SK-N-SH (cell line): ENCODE measurements at regions not wholly inside any gene's neighbourhood (a gene's known extent, or its start where the extent isn't known, plus 50 kb on each side); places are given as distances from the start of the nearest gene placed in this dataset.

ENCODE experiments used
- CTCF ChIA-PET: fragments of 300-600, 350-600 bp; formaldehyde crosslinking; extraction: SDS; loops from one replicate; lab custom pipeline; 2021; lab: Yijun Ruan, JAX
- POLR2A ChIA-PET: fragments of 350-600 bp; sonication (Branson Sonifier 250); formaldehyde crosslinking; extraction: SDS; loops from one replicate; lab custom pipeline; 2020; ENCODE audit warnings: antibody characterized with exemption, inconsistent platforms; lab: Yijun Ruan, JAX
- DNase-seq: peaks from one replicate; pipeline ENCODE4 v3.0.0; 2012
- H2AFZ ChIP-seq: fragments of 200-600 bp; sonication (generic); 2 replicates; pipeline ENCODE4 v1.8.1; 2016; ENCODE audit warnings: antibody characterized with exemption, mild to moderate bottlenecking, low read depth
- H3F3A ChIP-seq: fragments of 200-600 bp; sonication (generic); replicated peaks from 2 replicates; pipeline ENCODE3; 2016; ENCODE audit warnings: antibody characterized with exemption, mild to moderate bottlenecking; ENCODE audit not compliant: insufficient read depth
- H3K27ac ChIP-seq, 2 experiments: fragments of 200-500 bp in 1 of 2; fragments of 200-600 bp in 1 of 2; sonication (Bioruptor generic) in 1 of 2; sonication (generic), shearing (Covaris generic) in 1 of 2; 2 replicates each; pipeline versions ENCODE4 v1.5.1 to v1.6.1; 2014 to 2016; ENCODE audit warnings: low read depth in 2 of 2, inconsistent platforms in 1 of 2, low read length in 1 of 2, mild to moderate bottlenecking in 1 of 2, mixed read lengths in 1 of 2
- H3K27me3 ChIP-seq: fragments of 200-600 bp; sonication (generic), shearing (Covaris generic); 2 replicates; pipeline ENCODE4 v1.6.1; 2016; ENCODE audit warnings: mixed run types; ENCODE audit not compliant: insufficient read depth
- H3K36me3 ChIP-seq, 2 experiments: fragments of 200-500 bp in 1 of 2; fragments of 200-600 bp in 1 of 2; sonication (Bioruptor generic) in 1 of 2; sonication (generic) in 1 of 2; replicated peaks in 1 of 2; 2 replicates each; pipeline versions ENCODE3 to v1.5.1; 2014 to 2016; ENCODE audit warnings: low read length in 1 of 2, mild to moderate bottlenecking in 1 of 2; ENCODE audit not compliant: insufficient read depth in 2 of 2, control insufficient read depth in 1 of 2
- H3K4me1 ChIP-seq, 2 experiments: fragments of 200-500 bp in 1 of 2; fragments of 200-600 bp in 1 of 2; sonication (Bioruptor generic) in 1 of 2; sonication (generic), shearing (Covaris generic) in 1 of 2; 2 replicates each; pipeline versions ENCODE4 v1.5.1 to v1.6.1; 2014 to 2016; ENCODE audit warnings: low read depth in 1 of 2, low read length in 1 of 2, mixed run types in 1 of 2; ENCODE audit not compliant: insufficient read depth in 2 of 2, control insufficient read depth in 1 of 2
- H3K4me2 ChIP-seq: fragments of 200-600 bp; sonication (generic), shearing (Covaris generic); 2 replicates; pipeline ENCODE4 v1.6.1; 2017; ENCODE audit warnings: mixed run types
- H3K4me3 ChIP-seq, 2 experiments: fragments of 200-500 bp in 1 of 2; fragments of 200-600 bp in 1 of 2; sonication (Bioruptor generic) in 1 of 2; sonication (generic), shearing (Covaris generic) in 1 of 2; 2 replicates each; pipeline versions ENCODE4 v1.5.1 to v1.8.1; 2014 to 2016; ENCODE audit warnings: low read depth in 2 of 2, inconsistent platforms in 1 of 2, low read length in 1 of 2, mild to moderate bottlenecking in 1 of 2, mixed read lengths in 1 of 2, moderate library complexity in 1 of 2
- H3K79me2 ChIP-seq: fragments of 200-600 bp; sonication (generic); 2 replicates; pipeline ENCODE4 v1.8.1; 2017; ENCODE audit warnings: mild to moderate bottlenecking; ENCODE audit not compliant: insufficient read depth
- H3K9ac ChIP-seq: fragments of 200-600 bp; sonication (generic); 2 replicates; pipeline ENCODE4 v1.6.1; 2017; ENCODE audit warnings: mixed run types
- H3K9me2 ChIP-seq: fragments of 200-600 bp; sonication (generic); 2 replicates; pipeline ENCODE4 v1.6.1; 2017; ENCODE audit warnings: mixed run types
- H3K9me3 ChIP-seq: fragments of 200-600 bp; sonication (generic); 2 replicates; pipeline ENCODE4 v1.6.1; 2017; ENCODE audit warnings: mixed run types, mild to moderate bottlenecking, moderate library complexity
- H4K20me1 ChIP-seq: fragments of 200-600 bp; sonication (generic); 2 replicates; pipeline ENCODE4 v1.6.1; 2017; ENCODE audit warnings: mild to moderate bottlenecking, mixed run types; ENCODE audit not compliant: insufficient read depth
- CHD2 ChIP-seq: fragments of 150-350 bp; IDR thresholded peaks from 2 replicates; pipeline ENCODE4 v1.6.1; 2018; ENCODE audit warnings: low read length; ENCODE audit not compliant: partially characterized antibody
- ELF1 ChIP-seq: IDR thresholded peaks from 2 replicates; pipeline ENCODE4 v1.4.0; 2012
- FOSL2 ChIP-seq: IDR thresholded peaks from 2 replicates; pipeline ENCODE4 v1.4.0; 2012; ENCODE audit warnings: low read depth, mild to moderate bottlenecking, moderate library complexity, borderline replicate concordance
- FOXM1 ChIP-seq: IDR thresholded peaks from 2 replicates; pipeline ENCODE4 v1.4.0; 2012; ENCODE audit warnings: low read depth, mild to moderate bottlenecking
- MAX ChIP-seq: IDR thresholded peaks from 2 replicates; pipeline ENCODE4 v1.4.0; 2012; ENCODE audit warnings: low read depth
- NRF1 ChIP-seq: IDR thresholded peaks from 2 replicates; pipeline ENCODE4 v1.6.1; 2012; ENCODE audit warnings: low read depth, mild to moderate bottlenecking, low read length
- REST ChIP-seq: IDR thresholded peaks from 2 replicates; pipeline ENCODE4 v1.6.1; 2012; ENCODE audit warnings: mild to moderate bottlenecking, low read depth, low read length, moderate library complexity
- RXRA ChIP-seq: IDR thresholded peaks from 2 replicates; pipeline ENCODE4 v1.4.0; 2012; ENCODE audit warnings: low read depth, mild to moderate bottlenecking, borderline replicate concordance
- SMC3 ChIP-seq: IDR thresholded peaks from 2 replicates; pipeline ENCODE4 v1.6.1; 2012; ENCODE audit warnings: low read depth, low read length, improper control_type of control experiment
- TCF12 ChIP-seq: IDR thresholded peaks from 2 replicates; pipeline ENCODE4 v1.4.0; 2012
- YY1 ChIP-seq: IDR thresholded peaks from 2 replicates; pipeline ENCODE4 v1.4.0; 2012; ENCODE audit warnings: low read depth, mild to moderate bottlenecking
- WGBS: methylation state at CpG from one replicate; pipeline ENCODE4 v1.1.6; 2017; ENCODE audit warnings: low lambda C conversion rate; 5-methylcytosine and 5-hydroxymethylcytosine counted together
- TF ChIP-seq, protein P1 (sequence below): IDR thresholded peaks from 2 replicates; pipeline ENCODE4 v1.4.0; 2012; ENCODE audit warnings: low read depth, borderline replicate concordance
- TF ChIP-seq, protein P2 (sequence below): IDR thresholded peaks from 2 replicates; pipeline ENCODE4 v1.4.0; 2012; ENCODE audit warnings: low read depth, borderline replicate concordance
- TF ChIP-seq, protein P3 (sequence below): fragments of 150-350 bp; IDR thresholded peaks from 2 replicates; pipeline ENCODE4 v1.6.1; 2017; ENCODE audit warnings: antibody characterized with exemption, low read length, low read depth, borderline replicate concordance

DNA sequence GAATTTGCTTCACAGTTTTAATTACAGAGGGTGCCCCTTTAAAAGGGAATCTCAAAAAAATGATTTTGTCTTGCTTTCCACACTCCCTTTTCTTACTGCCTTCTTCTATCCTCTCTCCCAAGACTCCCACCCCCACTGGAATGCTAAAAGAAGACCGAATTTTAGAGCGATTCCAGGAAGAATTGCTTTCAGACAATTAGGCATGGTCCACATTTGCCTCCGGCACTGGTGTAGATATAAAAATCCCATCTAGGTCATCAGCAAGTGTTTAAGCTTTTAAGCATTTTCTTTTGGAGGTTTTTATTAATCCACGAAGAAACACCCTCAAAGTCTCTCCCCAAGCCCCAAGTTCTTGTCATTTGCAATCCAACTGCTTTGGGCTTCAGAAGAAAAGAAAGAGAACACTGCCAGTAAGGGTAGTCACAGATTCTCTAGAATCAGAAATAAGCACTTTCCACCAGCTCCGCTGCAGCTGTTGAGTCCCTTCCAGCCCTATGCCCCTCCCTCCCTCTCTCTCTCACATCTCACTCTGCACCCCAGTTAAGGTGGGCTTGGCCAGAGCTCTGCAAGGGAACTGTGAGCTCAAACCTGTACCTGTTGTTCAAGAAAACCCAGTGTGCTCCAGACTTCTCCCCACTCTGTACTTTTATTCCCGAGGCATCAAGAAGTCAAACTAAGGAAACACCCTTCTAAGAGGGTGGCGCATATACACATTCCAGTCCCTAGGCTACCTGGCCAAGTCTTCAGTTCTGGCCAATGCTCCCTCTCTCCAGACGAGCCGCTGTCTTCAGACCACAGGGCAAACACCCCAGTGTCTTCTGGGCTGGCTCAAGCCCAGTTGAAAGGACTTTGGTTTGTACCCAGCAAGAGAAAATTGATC, 170.2 kb downstream of the RGS9 start:
- Histone ChIP-seq H3K27ac (no peak overlapping the region), H3K4me3 (no peak overlapping the region), H3K9me3 (no peaks in the 10 kb centered on the region), H3K36me3 (no peaks in the 10 kb centered on the region), H3K4me2 (no peak overlapping the region), H3K4me1 (no peaks in the 10 kb centered on the region), H2AFZ (no peak overlapping the region), H3K79me2 (no peaks in the 10 kb centered on the region), H4K20me1 (no peaks in the 10 kb centered on the region), H3K9me2 (no peaks in the 10 kb centered on the region), H3K27me3 (peaks cover 30% of the 10 kb centered on the region; the same call in 1 of the 2 replicates), H3K9ac (no peak overlapping the region), H3F3A (no peaks in the 10 kb centered on the region)
- DNase-seq, result no peak
- ChIA-PET CTCF (interaction anchor here (1.1 to 3.3 kb wide), 2 partner anchors 13 to 18 kb away, joined by 3 to 21 read pairs; no protein-coding TSS in a partner anchor), POLR2A (no interaction called here)
- 28% methylated on average over 9 of the region's 9 CpGs for WGBS
- TF ChIP-seq NRF1 (no peak), FOXM1 (no peak), SMC3 (no peak), YY1 (no peak), CHD2 (no peak)
- TF ChIP-seq, protein P1, sequence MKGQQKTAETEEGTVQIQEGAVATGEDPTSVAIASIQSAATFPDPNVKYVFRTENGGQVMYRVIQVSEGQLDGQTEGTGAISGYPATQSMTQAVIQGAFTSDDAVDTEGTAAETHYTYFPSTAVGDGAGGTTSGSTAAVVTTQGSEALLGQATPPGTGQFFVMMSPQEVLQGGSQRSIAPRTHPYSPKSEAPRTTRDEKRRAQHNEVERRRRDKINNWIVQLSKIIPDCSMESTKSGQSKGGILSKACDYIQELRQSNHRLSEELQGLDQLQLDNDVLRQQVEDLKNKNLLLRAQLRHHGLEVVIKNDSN, result no peak
- TF ChIP-seq, protein P2, sequence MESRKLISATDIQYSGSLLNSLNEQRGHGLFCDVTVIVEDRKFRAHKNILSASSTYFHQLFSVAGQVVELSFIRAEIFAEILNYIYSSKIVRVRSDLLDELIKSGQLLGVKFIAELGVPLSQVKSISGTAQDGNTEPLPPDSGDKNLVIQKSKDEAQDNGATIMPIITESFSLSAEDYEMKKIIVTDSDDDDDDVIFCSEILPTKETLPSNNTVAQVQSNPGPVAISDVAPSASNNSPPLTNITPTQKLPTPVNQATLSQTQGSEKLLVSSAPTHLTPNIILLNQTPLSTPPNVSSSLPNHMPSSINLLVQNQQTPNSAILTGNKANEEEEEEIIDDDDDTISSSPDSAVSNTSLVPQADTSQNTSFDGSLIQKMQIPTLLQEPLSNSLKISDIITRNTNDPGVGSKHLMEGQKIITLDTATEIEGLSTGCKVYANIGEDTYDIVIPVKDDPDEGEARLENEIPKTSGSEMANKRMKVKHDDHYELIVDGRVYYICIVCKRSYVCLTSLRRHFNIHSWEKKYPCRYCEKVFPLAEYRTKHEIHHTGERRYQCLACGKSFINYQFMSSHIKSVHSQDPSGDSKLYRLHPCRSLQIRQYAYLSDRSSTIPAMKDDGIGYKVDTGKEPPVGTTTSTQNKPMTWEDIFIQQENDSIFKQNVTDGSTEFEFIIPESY, result no peak

DNA sequence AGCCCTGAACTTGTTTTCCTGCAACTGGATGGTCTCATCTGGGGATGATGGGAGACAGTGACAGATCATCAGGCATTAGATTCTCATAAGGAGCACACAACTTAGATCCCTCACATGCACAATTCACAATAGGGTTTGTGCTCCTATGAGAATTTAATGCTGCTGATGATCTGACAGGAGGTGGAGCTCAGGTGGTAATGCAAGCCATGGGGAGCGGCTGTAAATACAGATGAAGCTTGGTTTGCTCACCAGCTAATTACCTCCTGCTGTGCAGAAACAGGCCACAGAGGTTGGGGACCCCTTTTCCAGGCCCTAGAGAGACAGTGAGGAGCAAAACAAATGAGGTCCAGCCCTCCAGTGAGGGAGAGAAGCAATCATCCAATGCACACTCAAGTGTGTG, 168.6 kb downstream of the RGS9 start:
- Histone ChIP-seq H3K9me3 (no peaks in the 10 kb centered on the region), H4K20me1 (no peaks in the 10 kb centered on the region), H3F3A (no peaks in the 10 kb centered on the region), H3K27ac (no peak overlapping the region), H3K4me3 (no peak overlapping the region), H3K9ac (no peak overlapping the region), H2AFZ (no peak overlapping the region), H3K9me2 (no peaks in the 10 kb centered on the region), H3K27me3 (peaks cover 17% of the 10 kb centered on the region; the same call in 1 of the 2 replicates), H3K79me2 (no peaks in the 10 kb centered on the region), H3K36me3 (no peaks in the 10 kb centered on the region), H3K4me1 (no peaks in the 10 kb centered on the region), H3K4me2 (no peak overlapping the region)
- no peak for DNase-seq
- POLR2A ChIA-PET, result no interaction called here
- CTCF ChIA-PET, result interaction anchor here (1.2 to 3.3 kb wide), 2 partner anchors 11 to 860 kb away, joined by 3 to 21 read pairs; no protein-coding TSS in a partner anchor
- WGBS, result 76% methylated on average over 1 of the region's 1 CpG
- TF ChIP-seq, protein P3, sequence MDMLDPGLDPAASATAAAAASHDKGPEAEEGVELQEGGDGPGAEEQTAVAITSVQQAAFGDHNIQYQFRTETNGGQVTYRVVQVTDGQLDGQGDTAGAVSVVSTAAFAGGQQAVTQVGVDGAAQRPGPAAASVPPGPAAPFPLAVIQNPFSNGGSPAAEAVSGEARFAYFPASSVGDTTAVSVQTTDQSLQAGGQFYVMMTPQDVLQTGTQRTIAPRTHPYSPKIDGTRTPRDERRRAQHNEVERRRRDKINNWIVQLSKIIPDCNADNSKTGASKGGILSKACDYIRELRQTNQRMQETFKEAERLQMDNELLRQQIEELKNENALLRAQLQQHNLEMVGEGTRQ, result no peak
- TF ChIP-seq RXRA, result no peak
- TF ChIP-seq FOXM1, result no peak
- no peak for TF ChIP-seq TCF12
- TF ChIP-seq, protein P2, result no peak
- TF ChIP-seq REST, result no peak
- no peak for TF ChIP-seq FOSL2
- TF ChIP-seq NRF1, result no peak
- no peak for TF ChIP-seq MAX
- no peak for TF ChIP-seq ELF1
